ENCODE measurements at regions not wholly inside any gene's neighbourhood (a gene's known extent, or its start where the extent isn't known, plus 50 kb on each side); places are given as distances from the start of the nearest gene placed in this dataset.
"Not testable (repeated sequence)": the region's sequence is repeated elsewhere in the genome, so short reads cannot be mapped to it uniquely, and the experiment has no call there.

- no peak for DNase-seq (ENCODE audit: low read depth in 3 of 3, low spot score in 2 of 3)
Measured at GRCh38 chr1:182169203-182169602, 107.7 kb upstream of the ZNF648 start.

DNA sequence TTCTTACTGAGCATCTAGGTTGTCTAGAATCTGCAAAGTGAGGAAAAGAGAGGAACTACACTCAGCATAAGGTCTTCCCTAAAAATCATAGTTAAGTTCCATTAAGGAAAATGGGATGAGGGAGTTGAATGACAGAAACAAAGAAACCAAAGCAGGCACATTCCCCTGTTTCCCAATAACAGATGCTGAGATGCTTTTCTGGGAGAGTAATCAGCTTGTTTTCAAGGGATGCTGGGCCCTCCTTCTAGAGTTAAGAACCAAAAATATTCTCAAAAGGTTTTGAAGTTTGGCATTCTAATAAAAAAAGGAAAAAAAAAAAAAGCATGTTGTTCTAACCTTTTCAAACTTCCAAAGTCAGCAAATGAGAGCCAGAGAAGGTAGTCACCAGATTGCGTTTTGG is 105.2 kb upstream of the ZNF648 start:
- DNase-seq (ENCODE audit: low read depth in 3 of 3, low spot score in 2 of 3), result no peak

- DNase-seq (ENCODE audit: low read depth in 3 of 3, low spot score in 2 of 3), result no peak
Measured at GRCh38 chr1:182166321-182166720, 104.8 kb upstream of the ZNF648 start.

GRCh38 chr1:182164273-182164672 is 102.8 kb upstream of the ZNF648 start:
- DNase-seq (ENCODE audit: low read depth in 3 of 3, low spot score in 2 of 3), result no peak

DNA sequence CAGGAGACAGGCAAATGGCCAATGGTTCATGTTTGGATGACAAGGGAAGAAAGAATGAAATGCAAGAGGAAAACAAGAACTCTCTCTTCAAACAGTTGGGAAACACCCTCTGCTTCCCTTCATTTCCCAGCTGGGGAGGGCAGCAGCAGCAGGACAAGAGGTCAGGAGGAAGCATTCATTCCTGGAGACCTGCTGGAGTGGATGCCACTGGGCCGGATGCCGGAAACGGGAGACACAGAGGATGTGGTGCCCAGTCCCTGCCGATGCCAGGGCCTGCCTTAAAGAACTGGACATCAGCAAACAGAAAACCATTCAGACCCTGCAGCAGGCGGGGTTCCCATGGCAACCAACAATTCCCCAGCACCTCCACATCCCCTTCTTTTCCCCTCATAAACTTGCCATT is 102.3 kb upstream of the ZNF648 start:
- no peak for DNase-seq (ENCODE audit: low read depth in 3 of 3, low spot score in 2 of 3)

- no peak for DNase-seq (ENCODE audit: low read depth in 3 of 3, low spot score in 2 of 3)
Measured at GRCh38 chr1:182159443-182159842, 97.9 kb upstream of the ZNF648 start.

- no peak for DNase-seq (ENCODE audit: low read depth in 3 of 3, low spot score in 2 of 3)
Measured at GRCh38 chr1:182157187-182157586, 95.7 kb upstream of the ZNF648 start.

DNA sequence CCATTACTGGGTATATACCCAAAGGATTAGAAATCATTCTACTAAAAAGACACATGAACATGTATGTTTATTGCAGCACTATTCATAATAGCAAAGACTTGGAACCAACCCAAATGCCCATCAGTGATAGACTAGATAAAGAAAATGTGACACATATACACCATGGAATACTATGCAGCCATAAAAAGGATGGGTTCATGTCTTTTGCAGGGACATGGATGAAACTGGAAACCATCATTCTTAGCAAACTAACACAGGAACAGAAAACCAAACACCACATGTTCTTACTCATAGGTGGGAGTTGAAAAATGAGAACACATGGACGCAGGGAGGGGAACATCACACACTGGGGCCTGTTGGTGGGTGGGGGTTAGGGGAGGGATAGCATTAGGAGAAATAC is 92.9 kb upstream of the ZNF648 start:
- DNase-seq (ENCODE audit: low read depth in 3 of 3, low spot score in 2 of 3), result not testable (repeated sequence)

DNA sequence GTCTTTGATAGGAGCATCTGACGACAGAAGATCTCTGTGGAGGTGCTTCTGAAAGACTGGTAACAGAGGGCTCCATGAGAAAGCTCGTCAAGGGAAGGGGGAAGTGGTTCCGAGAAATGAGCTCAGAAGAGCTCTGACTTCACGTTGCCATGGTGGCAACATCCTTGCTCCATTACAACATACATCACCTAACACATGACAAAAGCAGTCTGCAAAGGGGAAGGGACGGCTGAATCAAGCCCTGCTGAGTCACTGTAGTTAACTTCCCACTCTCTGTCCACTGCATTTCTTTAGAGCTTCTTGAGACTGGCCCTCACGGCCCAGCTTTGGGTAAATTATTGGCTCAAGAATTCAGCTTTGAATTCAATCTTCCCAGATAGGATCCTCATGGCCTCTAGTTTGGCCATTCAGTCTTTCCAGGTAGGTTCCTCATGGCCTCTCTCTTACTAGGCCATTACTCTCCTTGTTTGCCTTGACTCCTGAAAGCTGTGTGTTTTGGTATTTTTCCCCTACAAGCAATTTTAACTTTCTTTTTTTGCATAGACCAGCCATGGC is 88.0 kb upstream of the ZNF648 start:
- no peak for DNase-seq (ENCODE audit: low read depth in 3 of 3, low spot score in 2 of 3)

- no peak for DNase-seq (ENCODE audit: low read depth in 3 of 3, low spot score in 2 of 3)
Measured at GRCh38 chr1:182147951-182148350, 86.4 kb upstream of the ZNF648 start.

DNA sequence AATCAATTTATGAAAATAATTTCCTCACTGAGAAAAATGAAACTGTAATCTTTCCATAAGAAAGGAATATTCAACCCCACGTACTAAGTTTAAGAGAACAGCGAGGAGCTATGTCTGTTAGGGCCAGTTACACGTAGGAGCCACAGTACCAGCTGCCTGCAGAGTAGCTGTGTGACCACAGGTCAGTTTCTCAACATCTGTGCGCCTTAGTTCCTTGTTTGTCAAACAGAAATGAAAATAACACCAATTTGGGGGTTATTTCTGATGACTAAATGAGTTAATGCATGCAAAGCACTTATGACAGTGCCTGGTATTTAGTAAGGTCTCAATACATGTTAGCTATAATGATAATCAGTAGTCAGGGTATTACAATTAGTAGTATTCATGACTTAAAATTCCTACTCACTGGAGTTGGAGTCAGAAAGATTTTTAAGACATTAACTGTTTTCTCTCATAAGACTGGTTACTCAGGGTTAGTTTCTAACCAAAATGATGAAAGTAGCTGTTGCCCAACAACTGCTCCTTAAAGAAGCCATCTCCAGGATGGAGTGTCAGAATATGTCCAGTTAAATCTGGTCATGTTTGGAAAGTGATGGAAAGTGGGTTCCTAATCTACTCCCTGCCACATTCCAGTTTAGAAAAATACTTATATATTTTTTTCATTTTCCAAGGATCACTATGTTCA is 85.8 kb upstream of the ZNF648 start:
- no peak for DNase-seq (ENCODE audit: low read depth in 3 of 3, low spot score in 2 of 3)

DNA sequence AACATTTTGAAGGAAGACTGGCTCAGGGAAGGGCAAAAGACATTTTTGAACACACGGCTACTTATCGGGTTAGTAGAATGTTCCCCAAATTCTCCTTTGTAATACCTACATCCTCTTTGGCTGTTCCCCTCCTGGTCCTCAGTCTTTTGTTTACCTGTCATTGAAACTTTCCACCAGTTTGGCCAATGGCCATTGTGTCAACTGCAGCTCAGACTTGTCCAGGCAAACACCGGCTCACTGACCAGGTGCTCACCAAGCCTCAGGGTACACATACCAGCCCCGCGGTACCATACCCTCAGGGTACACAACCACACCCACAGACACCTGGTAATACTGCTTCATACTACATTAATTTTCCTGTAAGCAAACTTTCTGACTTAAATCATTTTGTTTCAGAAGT is 84.8 kb upstream of the ZNF648 start:
- DNase-seq (ENCODE audit: low read depth in 3 of 3, low spot score in 2 of 3), result no peak

GRCh38 chr1:182145441-182145840 is 83.9 kb upstream of the ZNF648 start:
- DNase-seq (ENCODE audit: low read depth in 3 of 3, low spot score in 2 of 3), result no peak

GRCh38 chr1:182144646-182145030 is 83.1 kb upstream of the ZNF648 start:
- no peak for DNase-seq (ENCODE audit: low read depth in 3 of 3, low spot score in 2 of 3)

- peak; percentile 33 to 49 (median 42) for DNase-seq (ENCODE audit: low read depth in 3 of 3, low spot score in 2 of 3)
Measured at GRCh38 chr1:182143825-182144645, 82.5 kb upstream of the ZNF648 start.

DNA sequence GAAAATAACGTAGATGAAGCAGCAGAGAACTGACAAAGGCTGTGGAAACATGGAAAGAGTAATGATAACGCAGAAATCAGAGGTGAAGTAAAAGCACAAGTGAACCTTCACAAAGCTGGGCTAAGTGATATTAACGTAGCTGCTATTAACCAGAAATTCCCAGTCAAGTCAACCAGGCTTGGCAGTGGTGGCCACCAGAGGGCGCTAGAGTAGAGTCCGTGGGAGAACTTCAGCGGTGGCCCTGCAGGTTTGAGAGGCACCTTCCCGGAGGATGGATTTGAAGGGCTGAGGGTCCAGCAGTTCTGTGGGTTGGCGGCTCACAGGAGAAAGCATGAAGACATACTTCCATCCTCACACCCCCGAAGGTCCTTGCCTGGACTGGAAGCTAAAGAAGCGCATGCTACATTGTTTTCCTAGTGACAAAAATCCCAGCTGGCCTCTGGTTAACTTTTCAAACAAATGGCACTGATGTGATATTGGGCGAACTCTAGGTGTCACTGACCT is 81.7 kb upstream of the ZNF648 start:
- DNase-seq (ENCODE audit: low read depth in 3 of 3, low spot score in 2 of 3), result peak; percentile 65 to 82 (median 73)

- DNase-seq (ENCODE audit: low read depth in 3 of 3, low spot score in 2 of 3), result no peak
Measured at GRCh38 chr1:182142621-182143020, 81.1 kb upstream of the ZNF648 start.

- DNase-seq (ENCODE audit: low read depth in 3 of 3, low spot score in 2 of 3), result no peak
Measured at GRCh38 chr1:182141040-182141439, 79.5 kb upstream of the ZNF648 start.

GRCh38 chr1:182139496-182139895 is 78.0 kb upstream of the ZNF648 start:
- DNase-seq (ENCODE audit: low read depth in 3 of 3, low spot score in 2 of 3), result no peak

DNA sequence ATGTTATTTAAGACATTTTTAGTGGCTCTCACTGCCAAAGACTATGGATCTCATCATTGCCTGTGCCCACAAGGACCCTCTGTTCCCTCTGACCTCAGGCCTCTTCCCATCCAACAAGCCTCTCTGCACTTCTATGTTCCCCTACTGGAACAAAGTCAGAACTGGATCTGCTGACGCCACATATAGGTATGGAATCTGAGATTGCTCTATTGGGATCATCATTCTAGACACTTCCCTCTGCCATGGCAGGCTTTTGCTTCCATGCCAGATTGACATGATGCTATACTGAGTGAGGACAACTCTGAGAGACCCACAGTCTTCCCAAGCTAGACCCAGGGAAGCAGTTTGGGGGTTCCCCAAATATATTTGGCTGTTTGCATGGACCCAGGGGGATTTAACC is 76.0 kb upstream of the ZNF648 start:
- no peak for DNase-seq (ENCODE audit: low read depth in 3 of 3, low spot score in 2 of 3)

DNA sequence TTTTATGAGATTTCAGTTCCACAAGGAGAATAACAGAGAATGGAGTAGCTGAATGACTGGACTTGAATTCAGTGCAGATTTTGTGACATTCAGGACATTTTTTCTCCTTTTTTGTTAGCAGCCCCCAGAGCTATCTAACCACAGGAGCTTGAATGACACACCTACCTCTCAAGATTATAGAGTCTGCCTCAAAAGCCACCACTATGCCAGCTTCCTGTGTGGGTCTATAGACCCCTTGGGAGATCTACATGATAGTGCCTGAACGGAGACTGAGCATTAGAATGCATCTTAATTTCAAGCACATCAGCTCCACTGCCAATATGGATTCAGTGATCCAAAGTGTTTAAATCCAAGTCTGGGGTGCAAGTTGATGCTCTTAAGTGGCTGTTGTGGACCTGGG is 74.4 kb upstream of the ZNF648 start:
- DNase-seq (ENCODE audit: low read depth in 3 of 3, low spot score in 2 of 3), result no peak

DNA sequence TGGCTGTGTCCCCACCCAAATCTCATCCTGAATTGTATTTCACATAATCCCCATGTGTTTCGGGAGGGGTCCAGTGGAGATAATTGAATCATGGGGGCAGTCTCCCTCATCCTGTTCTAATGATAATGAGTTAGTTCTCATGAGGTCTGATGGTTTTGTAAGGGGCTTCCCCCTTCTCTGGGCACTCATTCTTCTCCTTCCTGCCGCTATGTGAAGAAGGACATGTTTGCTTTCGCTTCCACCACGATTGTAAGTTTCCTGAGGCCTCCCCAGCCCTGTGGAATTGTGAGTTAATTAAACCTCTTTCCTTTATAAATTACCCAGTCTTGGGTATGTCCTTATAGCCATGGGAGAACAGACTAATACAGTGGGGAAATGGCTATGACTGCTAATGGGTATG is 72.7 kb upstream of the ZNF648 start:
- no peak for DNase-seq (ENCODE audit: low read depth in 3 of 3, low spot score in 2 of 3)
